ENCODE measurements at regions not wholly inside any gene's neighbourhood (a gene's known extent, or its start where the extent isn't known, plus 50 kb on each side); places are given as distances from the start of the nearest gene placed in this dataset.

GRCh38 chr6:152905551-152906299, 77.1 kb downstream of the FBXO5 start:
- no peak for DNase-seq

- no peak for DNase-seq
Measured at GRCh38 chr6:152909241-152909640, 73.6 kb downstream of the FBXO5 start.

- DNase-seq, result no peak
Measured at GRCh38 chr6:152916035-152916434, 66.8 kb downstream of the FBXO5 start.

- DNase-seq, result no peak
Measured at GRCh38 chr6:152918991-152919390, 63.9 kb downstream of the FBXO5 start.

GRCh38 chr6:152920016-152920415, 62.8 kb downstream of the FBXO5 start:
- no peak for DNase-seq

Data from effector CD8-positive, alpha-beta T cell (primary cell).